ENCODE measurements at regions not wholly inside any gene's neighbourhood (a gene's known extent, or its start where the extent isn't known, plus 50 kb on each side); places are given as distances from the start of the nearest gene placed in this dataset.

- Histone ChIP-seq H3K27me3 (ENCODE audit: insufficient read depth, poor library complexity, severe bottlenecking) (no peaks in the 10 kb centered on the region), H3K4me3 (replicated peaks; ENCODE audit: insufficient read depth, low read length) (no peak overlapping the region), H3K27ac (replicated peaks) (peak overlapping the region; percentile 73)
- DNase-seq (ENCODE audit: low read depth in 1 of 2, low spot score in 1 of 2), result peak; percentile 92 to 95
- no peak for TF ChIP-seq SPI1 (IDR thresholded peaks at IDR 0.05; ENCODE audit: borderline replicate concordance, low read depth)
- no peak for TF ChIP-seq REST (IDR thresholded peaks at IDR 0.05; ENCODE audit: insufficient replicate concordance, low read depth)
- TF ChIP-seq CTCF (IDR thresholded peaks at IDR 0.05; ENCODE audit: insufficient read depth, low read length), result no peak
- TF ChIP-seq POLR2AphosphoS5 (IDR thresholded peaks at IDR 0.05; ENCODE audit: low read depth), result peak; percentile 43; the same call in 1 of the 2 replicates
- 0 out of 2 replicates have a peak, but pooled peaks have one; percentile 9 for TF ChIP-seq GABPA (IDR thresholded peaks at IDR 0.05; ENCODE audit: low read depth)
Measured at GRCh38 chr2:111618978-111619902, 264.8 kb downstream of the ANAPC1 start.

- TF ChIP-seq GABPA (IDR thresholded peaks at IDR 0.05; ENCODE audit: low read depth) (no peak), POLR2AphosphoS5 (IDR thresholded peaks at IDR 0.05; ENCODE audit: low read depth) (no peak), SPI1 (IDR thresholded peaks at IDR 0.05; ENCODE audit: borderline replicate concordance, low read depth) (no peak), REST (IDR thresholded peaks at IDR 0.05; ENCODE audit: insufficient replicate concordance, low read depth) (no peak), CTCF (IDR thresholded peaks at IDR 0.05; ENCODE audit: insufficient read depth, low read length) (no peak)
- H3K27ac ChIP-seq (replicated peaks), result no peak overlapping the region
Measured at GRCh38 chr2:111620281-111620680, 263.7 kb downstream of the ANAPC1 start.

GRCh38 chr2:111622859-111623258, 261.1 kb downstream of the ANAPC1 start:
- no peaks in the 10 kb centered on the region for H3K27me3 ChIP-seq (ENCODE audit: insufficient read depth, poor library complexity, severe bottlenecking)
- H3K4me3 ChIP-seq (replicated peaks; ENCODE audit: insufficient read depth, low read length), result no peak overlapping the region
- DNase-seq (ENCODE audit: low read depth in 1 of 2, low spot score in 1 of 2), result no peak
- no peak overlapping the region for H3K27ac ChIP-seq (replicated peaks)
- no peak for TF ChIP-seq CTCF (IDR thresholded peaks at IDR 0.05; ENCODE audit: insufficient read depth, low read length)
- TF ChIP-seq SPI1 (IDR thresholded peaks at IDR 0.05; ENCODE audit: borderline replicate concordance, low read depth), result no peak

More at GRCh38 chr2:111620281-111620680, 263.7 kb downstream of the ANAPC1 start:
- Histone ChIP-seq H3K4me3 (replicated peaks; ENCODE audit: insufficient read depth, low read length) (no peak overlapping the region), H3K27me3 (ENCODE audit: insufficient read depth, poor library complexity, severe bottlenecking) (no peaks in the 10 kb centered on the region)
- DNase-seq (ENCODE audit: low read depth in 1 of 2, low spot score in 1 of 2), result no peak
